HEK293T (cell line): ENCODE measurements at regions not wholly inside any gene's neighbourhood (a gene's known extent, or its start where the extent isn't known, plus 50 kb on each side); places are given as distances from the start of the nearest gene placed in this dataset.

Source experiments
- CTCF ChIA-PET: fragments of 350-600 bp; formaldehyde crosslinking; extraction: SDS; loops from one replicate; lab custom pipeline; 2021; ENCODE audit warnings: antibody characterized with exemption, inconsistent platforms; lab: Yijun Ruan, JAX
- POLR2A ChIA-PET: fragments of 350-600 bp; formaldehyde crosslinking; extraction: SDS; loops from one replicate; lab custom pipeline; 2020; ENCODE audit warnings: antibody characterized with exemption, inconsistent platforms; lab: Yijun Ruan, JAX
- DNase-seq: peaks from one replicate; pipeline ENCODE4 v3.0.0; 2012; ENCODE audit warnings: mixed read lengths; ENCODE audit errors: extremely low spot score
- ARNT ChIP-seq: fragments of 450-650 bp; IDR thresholded peaks from 2 replicates; pipeline ENCODE4 v1.6.1; 2017; ENCODE audit warnings: mild to moderate bottlenecking
- BHLHE40 ChIP-seq: fragments of 450-650 bp; IDR thresholded peaks from 2 replicates; pipeline ENCODE4 v1.6.1; 2016; ENCODE audit warnings: mild to moderate bottlenecking, moderate library complexity, borderline replicate concordance
- CTBP1 ChIP-seq: fragments of 450-650 bp; IDR thresholded peaks from 2 replicates; pipeline ENCODE4 v1.6.1; 2016; ENCODE audit warnings: borderline replicate concordance
- ELF4 ChIP-seq: fragments of 450-650 bp; IDR thresholded peaks from 2 replicates; pipeline ENCODE4 v1.6.1; 2017; ENCODE audit warnings: antibody characterized with exemption
- FOXA1 ChIP-seq: fragments of 450-650 bp; IDR thresholded peaks from 2 replicates; pipeline ENCODE4 v1.6.1; 2016; ENCODE audit warnings: mild to moderate bottlenecking
- FOXK2 ChIP-seq: fragments of 450-650 bp; IDR thresholded peaks from 2 replicates; pipeline ENCODE4 v1.6.1; 2016; ENCODE audit warnings: mild to moderate bottlenecking
- FOXM1 ChIP-seq: fragments of 450-650 bp; IDR thresholded peaks from 2 replicates; pipeline ENCODE4 v1.6.1; 2017; ENCODE audit warnings: mild to moderate bottlenecking, borderline replicate concordance
- HDGF ChIP-seq: fragments of 450-650 bp; IDR thresholded peaks from 2 replicates; pipeline ENCODE4 v1.6.1; 2017; ENCODE audit warnings: antibody characterized with exemption, borderline replicate concordance
- L3MBTL2 ChIP-seq: fragments of 450-650 bp; conservative IDR thresholded peaks from 2 replicates; pipeline ENCODE4 v1.6.1; 2016; ENCODE audit warnings: mild to moderate bottlenecking
- LEF1 ChIP-seq: fragments of 450-650 bp; IDR thresholded peaks from 2 replicates; pipeline ENCODE4 v1.6.1; 2017; ENCODE audit warnings: mild to moderate bottlenecking, borderline replicate concordance
- NFRKB ChIP-seq: fragments of 450-650 bp; IDR thresholded peaks from 2 replicates; pipeline ENCODE4 v1.6.1; 2016; ENCODE audit warnings: mild to moderate bottlenecking, moderate library complexity
- PKNOX1 ChIP-seq: fragments of 450-650 bp; IDR thresholded peaks from 2 replicates; pipeline ENCODE4 v1.6.1; 2016
- SP1 ChIP-seq: fragments of 450-650 bp; IDR thresholded peaks from 2 replicates; pipeline ENCODE4 v1.6.1; 2017
- SUZ12 ChIP-seq: fragments of 450-650 bp; IDR thresholded peaks from 2 replicates; pipeline ENCODE4 v1.6.1; 2016; ENCODE audit warnings: mild to moderate bottlenecking
- TARDBP ChIP-seq: fragments of 450-650 bp; IDR thresholded peaks from 2 replicates; pipeline ENCODE4 v1.6.1; 2016
- ZNF384 ChIP-seq: fragments of 450-650 bp; IDR thresholded peaks from 2 replicates; pipeline ENCODE4 v1.6.1; 2016

- DNase-seq = no peak
- ChIA-PET POLR2A (no interaction called here), CTCF (no interaction called here)
- TF ChIP-seq SP1 (no peak), L3MBTL2 (no peak), FOXM1 (no peak)
These were observed 69.0 kb downstream of the KIF2B start for GRCh38 chr17:53891726-53892125.

GRCh38 chr17:53892222-53892621, 69.5 kb downstream of the KIF2B start:
- DNase-seq = no peak
- ChIA-PET CTCF (no interaction called here), POLR2A (no interaction called here)
- no peak for TF ChIP-seq BHLHE40
- TF ChIP-seq FOXM1 = no peak
- no peak for TF ChIP-seq NFRKB
- no peak for TF ChIP-seq LEF1
- TF ChIP-seq SUZ12 = no peak
- no peak for TF ChIP-seq PKNOX1
- TF ChIP-seq SP1 = no peak
- TF ChIP-seq L3MBTL2 = no peak
- TF ChIP-seq HDGF = no peak

DNA sequence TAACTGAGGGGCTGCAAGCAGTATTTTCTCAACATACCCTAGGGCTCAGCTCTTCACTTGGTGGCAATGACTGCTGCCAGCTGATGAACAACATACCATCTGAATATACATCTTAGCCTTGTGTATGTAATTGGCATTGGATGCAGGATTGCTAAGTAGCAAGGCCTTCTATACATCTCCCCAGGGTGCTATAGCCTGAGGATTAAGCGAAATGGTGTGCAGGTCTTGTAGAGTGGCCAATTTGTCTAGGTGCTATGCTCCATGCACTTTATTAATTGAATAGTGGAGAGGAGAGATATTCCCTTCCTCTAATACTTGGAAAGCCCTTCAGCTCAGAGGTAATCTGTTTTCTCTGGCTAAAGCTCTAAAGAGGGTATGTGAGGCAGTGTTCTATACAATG, 71.9 kb downstream of the KIF2B start:
- CTCF ChIA-PET = no interaction called here
- DNase-seq = no peak
- TF ChIP-seq FOXM1 (no peak), LEF1 (no peak), FOXA1 (no peak), ARNT (no peak), SUZ12 (no peak), TARDBP (no peak), SP1 (no peak), NFRKB (no peak), ZNF384 (no peak), HDGF (no peak)
- POLR2A ChIA-PET = no interaction called here

DNA sequence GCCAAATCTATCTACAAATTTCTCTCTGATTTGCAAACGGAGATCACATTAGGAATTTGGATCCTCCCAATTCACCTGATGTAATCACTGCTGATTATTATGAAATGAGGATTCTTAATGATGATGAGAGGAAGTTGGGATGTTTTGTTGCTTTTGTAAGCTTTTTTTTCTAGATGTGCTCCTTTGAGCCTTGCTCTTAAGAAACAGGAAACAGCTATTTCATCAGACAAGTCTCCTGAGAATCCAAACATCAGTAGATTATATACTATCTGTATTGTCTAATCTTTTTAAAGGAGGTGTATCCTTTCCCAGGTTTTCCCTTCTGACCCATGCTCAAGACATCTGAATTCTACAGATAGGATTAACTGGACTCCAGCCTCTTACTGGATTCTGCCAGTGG, 73.3 kb downstream of the KIF2B start:
- CTCF ChIA-PET = no interaction called here
- TF ChIP-seq HDGF (no peak), SUZ12 (no peak), LEF1 (no peak), PKNOX1 (no peak), TARDBP (no peak), FOXA1 (no peak), L3MBTL2 (no peak), FOXK2 (no peak), SP1 (no peak), ARNT (no peak), BHLHE40 (no peak), NFRKB (no peak), ELF4 (no peak), CTBP1 (no peak), ZNF384 (no peak), FOXM1 (no peak)
- DNase-seq = no peak
- POLR2A ChIA-PET = no interaction called here

- ChIA-PET CTCF (no interaction called here), POLR2A (no interaction called here)
- no peak for DNase-seq
- no peak for TF ChIP-seq SP1
- TF ChIP-seq ELF4 = no peak
- TF ChIP-seq FOXA1 = no peak
- TF ChIP-seq ZNF384 = no peak
- no peak for TF ChIP-seq HDGF
- no peak for TF ChIP-seq SUZ12
- no peak for TF ChIP-seq FOXK2
- TF ChIP-seq ARNT = no peak
- TF ChIP-seq BHLHE40 = no peak
- no peak for TF ChIP-seq NFRKB
- TF ChIP-seq TARDBP = no peak
- no peak for TF ChIP-seq CTBP1
- TF ChIP-seq L3MBTL2 = no peak
- no peak for TF ChIP-seq LEF1
- no peak for TF ChIP-seq FOXM1
These were observed 78.2 kb downstream of the KIF2B start for GRCh38 chr17:53900951-53901350.

DNA sequence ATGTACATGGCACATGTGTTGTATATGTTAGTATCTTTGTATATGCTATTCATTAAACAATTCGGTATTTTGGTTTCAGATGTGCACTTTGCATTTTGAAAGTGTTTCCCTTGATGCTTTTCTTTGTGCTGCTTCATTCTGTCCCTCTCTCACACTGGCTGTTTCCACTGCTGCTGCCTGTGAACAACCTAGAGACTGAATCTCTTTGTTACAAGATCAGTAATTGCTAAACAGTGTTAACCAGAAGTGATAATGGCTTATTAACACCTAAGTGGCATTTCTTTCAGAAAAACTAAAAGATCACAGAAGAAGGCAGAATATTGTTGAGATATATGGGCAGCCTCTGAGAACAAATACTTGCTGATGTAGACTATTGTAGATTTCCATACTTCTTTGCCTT, 84.7 kb downstream of the KIF2B start:
- POLR2A ChIA-PET = no interaction called here
- CTCF ChIA-PET = no interaction called here
- TF ChIP-seq SP1 = no peak
- no peak for TF ChIP-seq FOXK2
- no peak for TF ChIP-seq PKNOX1
- no peak for TF ChIP-seq FOXM1
- TF ChIP-seq L3MBTL2 = no peak
- no peak for TF ChIP-seq ARNT
- no peak for TF ChIP-seq FOXA1
- TF ChIP-seq SUZ12 = no peak
- TF ChIP-seq HDGF = no peak
- no peak for TF ChIP-seq ZNF384
- TF ChIP-seq TARDBP = no peak
- TF ChIP-seq CTBP1 = no peak
- TF ChIP-seq NFRKB = no peak
- TF ChIP-seq LEF1 = no peak
- TF ChIP-seq BHLHE40 = no peak
- no peak for TF ChIP-seq ELF4
- no peak for DNase-seq

DNA sequence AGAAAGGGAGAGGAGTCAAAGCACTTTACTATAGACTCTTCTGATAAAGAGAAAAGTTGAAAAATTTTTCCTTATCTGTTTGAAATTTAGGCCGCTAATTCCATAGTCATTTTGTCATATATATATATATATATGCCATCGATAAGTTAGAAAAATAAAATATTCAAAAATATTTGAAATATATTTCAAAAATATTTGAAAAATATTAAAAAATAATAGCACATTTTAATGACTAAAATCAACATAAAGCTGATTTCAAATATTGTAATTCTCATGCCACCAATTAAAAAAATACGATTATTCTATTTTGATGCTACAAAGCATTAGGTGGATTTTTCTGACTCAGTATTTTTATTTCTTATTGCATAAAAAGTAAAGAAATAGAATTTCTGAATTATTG, 87.1 kb downstream of the KIF2B start:
- CTCF ChIA-PET = no interaction called here
- no peak for DNase-seq
- TF ChIP-seq ARNT = no peak
- no peak for TF ChIP-seq TARDBP
- no peak for TF ChIP-seq ZNF384
- TF ChIP-seq SUZ12 = no peak
- TF ChIP-seq PKNOX1 = no peak
- no peak for TF ChIP-seq ELF4
- no peak for TF ChIP-seq LEF1
- POLR2A ChIA-PET = no interaction called here
